Right lung (tissue), 2 donors: ENCODE measurements at regions not wholly inside any gene's neighbourhood (a gene's known extent, or its start where the extent isn't known, plus 50 kb on each side); places are given as distances from the start of the nearest gene placed in this dataset.

Source experiments
- DNase-seq, 2 donors: peaks; one replicate each; pipeline ENCODE4 v3.0.0-alpha.2; 2013

GRCh38 chr5:158406884-158407823 lies 548.2 kb upstream of the CLINT1 start:
- DNase-seq = no peak

DNA sequence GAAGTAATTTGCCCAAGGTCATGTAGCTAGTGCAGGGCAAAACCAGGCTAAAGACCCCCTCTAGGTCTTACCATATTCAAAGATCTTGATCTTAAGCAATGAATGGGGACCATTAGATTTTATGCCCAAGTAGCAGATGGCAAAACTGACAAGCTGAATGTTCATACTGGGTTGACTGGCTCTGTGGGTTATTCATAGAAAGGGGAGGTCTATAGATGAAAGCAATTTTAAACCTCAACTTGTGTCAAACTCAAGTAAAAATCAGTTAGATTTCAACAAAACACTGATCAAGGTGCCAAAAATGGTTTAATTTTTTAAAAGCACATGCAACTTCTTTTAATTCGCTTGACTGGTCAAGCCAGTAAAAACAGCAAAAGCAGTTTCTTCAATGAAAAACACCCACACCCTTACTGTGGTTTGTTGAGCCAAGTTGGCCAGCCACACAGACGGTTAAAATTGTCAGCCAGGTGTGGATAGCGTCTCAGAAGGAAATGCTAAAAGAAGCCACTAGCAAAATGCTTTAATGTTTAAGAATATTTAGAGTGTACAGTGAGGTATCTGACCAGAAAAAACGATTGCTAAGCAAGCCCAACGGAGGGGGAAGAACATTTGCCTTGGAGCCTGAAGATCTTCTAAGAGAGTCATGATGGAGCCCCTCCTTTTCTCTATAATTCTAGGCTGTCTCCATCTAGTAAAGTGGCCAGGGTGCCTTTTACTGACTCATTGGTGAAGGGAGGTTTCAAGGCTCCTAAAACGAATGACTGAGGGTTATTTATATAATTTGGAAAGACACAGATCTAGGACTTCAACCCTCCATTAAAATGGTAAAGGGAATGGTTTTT lies 539.6 kb upstream of the CLINT1 start:
- DNase-seq = no peak

DNA sequence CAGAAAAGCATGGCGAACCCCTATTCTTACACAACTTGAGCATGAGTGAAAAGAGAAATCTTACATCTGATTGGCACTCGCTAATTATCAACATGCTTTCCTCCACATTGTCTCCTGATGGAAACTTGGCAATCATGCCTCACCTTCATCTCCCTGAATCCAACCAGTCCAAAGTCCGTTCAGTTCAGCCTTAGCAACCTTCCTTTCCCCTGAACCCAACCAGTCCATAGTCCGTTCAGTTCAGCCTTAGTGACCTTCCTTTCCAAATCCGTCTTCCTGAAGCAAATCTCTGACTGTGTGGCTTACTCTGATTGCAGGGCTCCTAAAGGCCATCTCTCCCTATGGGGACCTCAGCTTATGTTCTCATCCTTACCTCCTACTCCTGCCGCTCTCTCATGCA lies 538.3 kb upstream of the CLINT1 start:
- no peak for DNase-seq

DNA sequence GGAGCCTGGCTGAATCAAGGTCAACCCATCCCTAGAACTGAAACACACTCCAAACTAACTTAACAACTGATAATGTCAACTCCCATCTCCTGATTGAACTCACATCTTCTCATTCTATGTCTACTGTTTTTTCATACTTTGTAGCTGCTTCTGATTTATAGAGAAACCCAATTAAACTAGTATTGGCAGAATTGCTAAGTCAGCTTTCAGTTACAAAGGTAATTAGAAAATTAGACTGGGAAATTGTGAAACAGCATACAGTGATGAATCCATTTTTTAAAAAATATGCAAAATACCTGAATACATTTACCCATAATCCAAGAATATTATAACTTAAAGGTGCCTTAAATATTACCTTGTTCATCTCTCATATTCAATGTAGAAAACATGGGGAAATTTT lies 535.2 kb upstream of the CLINT1 start:
- DNase-seq = no peak

DNA sequence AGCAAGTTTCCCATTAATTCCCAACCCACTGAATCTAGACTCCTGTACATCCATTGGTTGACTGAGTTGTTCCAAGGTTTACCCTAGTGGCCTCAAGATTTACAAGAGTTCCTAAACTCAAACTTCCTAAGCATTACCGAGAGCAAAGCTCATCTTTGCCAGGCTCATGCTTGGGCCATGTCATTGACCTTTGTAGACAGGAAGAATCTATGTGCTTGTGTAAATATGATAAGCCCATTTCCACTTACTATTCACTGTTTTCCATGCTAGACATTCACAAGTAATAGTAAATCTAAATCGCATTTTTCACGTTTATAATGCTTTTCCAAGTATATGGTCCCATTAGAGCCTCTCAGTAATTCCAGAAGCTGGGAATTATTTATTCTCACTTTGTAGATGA lies 534.5 kb upstream of the CLINT1 start:
- no peak for DNase-seq

DNA sequence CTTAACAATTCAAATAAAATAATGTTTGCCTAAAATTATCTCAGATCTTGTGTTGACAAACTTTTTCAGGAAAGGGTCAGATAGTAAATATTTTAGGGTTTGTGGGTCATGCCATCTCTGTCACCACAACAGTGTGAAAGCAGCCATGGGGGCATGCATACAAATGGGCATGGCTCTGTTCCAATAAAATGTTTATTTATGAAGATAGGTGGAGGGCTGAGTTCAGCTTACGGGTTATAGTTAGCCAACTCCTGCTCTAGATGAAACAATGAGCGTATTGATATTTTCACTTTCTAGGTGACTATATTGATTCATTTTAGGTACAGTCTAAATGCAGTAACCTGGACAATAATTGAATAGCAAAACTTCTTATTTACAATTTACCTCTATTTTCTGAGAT lies 533.8 kb upstream of the CLINT1 start:
- no peak for DNase-seq

DNA sequence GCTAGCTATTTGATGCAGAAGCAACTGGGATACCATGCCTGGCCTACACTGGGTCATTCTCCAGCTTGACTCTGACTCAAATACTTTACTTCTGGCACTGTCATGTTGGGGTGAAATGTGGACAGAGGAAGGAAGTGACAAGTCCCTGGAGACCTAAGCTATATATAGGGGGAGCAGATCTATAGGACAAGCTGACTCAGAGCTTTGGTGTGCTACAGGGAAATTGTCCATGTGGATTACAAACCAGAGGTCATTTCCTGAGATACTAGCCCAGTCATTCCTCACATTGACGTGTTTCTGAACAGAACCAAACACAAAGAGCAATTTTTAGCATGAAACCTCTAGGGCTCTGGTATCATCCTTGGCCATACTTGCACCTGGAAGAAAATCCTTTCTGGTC lies 531.6 kb upstream of the CLINT1 start:
- DNase-seq = no peak

DNA sequence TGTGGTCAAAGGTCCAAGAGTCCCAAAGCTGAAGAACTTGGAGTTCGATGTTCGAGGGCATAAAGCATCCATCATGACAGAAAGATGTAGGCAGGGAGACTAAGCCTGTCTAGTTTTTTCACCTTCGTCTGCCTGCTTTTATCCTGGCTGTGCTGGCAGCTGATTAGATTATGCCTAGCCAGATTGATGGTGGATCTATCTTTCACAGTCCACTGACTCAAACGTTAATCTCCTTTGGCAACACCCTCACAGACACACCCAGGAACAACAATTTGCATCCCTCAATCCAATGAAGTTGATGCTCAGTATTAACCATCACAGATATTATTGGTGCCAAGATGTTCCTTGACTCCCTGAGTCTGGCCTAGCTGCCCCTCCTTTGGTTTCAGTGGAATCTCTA lies 530.8 kb upstream of the CLINT1 start:
- DNase-seq = no peak

DNA sequence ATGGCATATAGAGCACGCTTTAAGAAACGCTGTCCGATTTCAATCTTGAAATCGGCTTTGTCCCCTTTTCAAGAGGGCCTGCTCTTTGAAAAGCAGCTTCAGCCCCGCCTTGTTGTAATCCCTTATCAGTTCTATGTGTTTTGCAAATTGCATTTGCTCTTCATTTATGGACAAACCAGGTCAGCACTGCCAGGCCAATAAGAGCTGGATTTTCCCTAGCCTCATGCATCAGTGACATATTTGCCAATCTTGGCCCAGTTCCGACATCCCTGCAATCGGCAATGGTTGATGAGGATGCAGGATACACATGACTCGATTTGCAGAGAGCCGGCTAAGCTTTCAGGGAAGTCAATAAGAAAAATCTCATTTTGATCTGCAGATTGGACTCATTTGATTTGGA lies 529.1 kb upstream of the CLINT1 start:
- DNase-seq = no peak

DNA sequence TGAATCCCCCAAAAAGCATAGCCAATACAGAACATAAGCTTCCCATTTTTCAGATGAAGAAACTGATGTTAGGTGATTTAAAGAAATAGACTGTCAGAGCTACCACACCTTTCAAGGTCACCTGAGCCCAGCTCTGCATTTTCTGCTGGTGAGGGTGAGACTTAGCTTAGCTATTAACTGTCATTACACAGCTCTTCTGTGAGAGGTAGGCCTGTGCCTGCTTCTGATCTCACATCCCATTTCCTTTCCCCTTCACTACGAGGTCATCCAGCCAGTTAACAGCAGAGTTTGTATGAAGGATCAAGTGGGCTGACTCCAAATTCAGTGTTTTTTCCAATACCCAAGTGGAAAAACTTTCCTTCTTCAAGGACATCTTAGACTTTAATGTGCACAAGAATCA lies 528.6 kb upstream of the CLINT1 start:
- no peak for DNase-seq

DNA sequence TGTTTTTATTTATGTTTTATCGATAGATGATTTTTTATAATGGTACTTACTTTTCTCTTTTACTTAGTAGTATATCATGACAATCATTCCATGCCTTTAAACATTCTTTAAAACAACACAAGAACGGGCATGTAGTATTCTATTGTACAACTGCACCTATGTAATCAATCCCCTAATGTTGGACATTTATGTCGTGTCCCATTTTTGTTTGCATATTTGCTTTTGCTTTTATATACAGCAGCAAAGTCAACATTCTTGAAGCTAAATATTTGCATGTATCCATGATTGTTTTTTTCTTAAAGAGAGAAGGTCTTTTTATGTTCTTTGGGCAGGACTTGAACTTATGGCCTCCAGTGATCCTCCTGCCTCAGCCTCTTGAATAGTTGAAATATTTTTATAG lies 527.0 kb upstream of the CLINT1 start:
- DNase-seq = no peak

DNA sequence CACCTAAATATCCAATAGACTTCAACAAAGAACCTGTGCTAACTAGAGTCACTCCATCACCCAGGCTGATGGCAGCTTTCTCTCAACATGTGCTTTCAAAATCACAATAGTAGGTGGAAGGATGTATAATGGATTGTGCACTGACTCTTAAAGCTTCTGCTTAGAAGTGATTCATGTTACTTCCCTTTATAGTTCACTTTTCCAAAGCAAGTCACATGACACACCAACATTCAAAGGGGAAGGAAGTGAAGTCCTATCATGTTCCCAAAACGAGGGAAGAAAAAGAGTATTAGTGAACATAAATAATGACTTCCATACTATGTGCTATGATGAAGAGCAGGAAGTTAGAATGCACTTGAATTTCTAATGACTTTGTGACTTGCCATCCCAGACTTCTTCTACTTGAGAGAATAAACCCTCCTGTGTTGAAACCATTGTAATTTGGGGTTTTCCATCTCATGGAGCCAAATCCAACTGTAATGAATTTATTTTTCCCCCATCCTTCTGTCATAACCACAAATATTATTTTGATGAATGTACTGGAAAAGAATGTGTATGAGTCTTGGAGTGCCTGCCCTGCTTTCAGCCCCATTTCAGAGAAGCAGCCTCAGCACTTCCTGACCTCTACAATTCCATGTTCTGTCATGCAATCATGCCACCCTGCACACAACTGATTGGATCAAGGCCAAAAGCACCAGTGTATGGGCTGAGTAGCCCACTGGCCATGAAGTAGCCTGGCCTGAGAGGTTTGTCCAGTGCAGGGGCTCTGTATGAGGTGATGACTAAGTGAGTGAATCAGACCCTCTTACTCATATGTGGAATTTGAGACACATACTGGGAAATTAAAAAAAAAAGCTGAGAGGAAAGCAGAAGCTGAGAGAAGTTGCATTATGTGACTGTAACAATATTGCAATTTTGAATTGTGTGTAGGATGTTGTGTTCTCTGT lies 525.9 kb upstream of the CLINT1 start:
- DNase-seq = no peak

- no peak for DNase-seq
Measured at GRCh38 chr5:158383486-158383885, 524.5 kb upstream of the CLINT1 start.

DNA sequence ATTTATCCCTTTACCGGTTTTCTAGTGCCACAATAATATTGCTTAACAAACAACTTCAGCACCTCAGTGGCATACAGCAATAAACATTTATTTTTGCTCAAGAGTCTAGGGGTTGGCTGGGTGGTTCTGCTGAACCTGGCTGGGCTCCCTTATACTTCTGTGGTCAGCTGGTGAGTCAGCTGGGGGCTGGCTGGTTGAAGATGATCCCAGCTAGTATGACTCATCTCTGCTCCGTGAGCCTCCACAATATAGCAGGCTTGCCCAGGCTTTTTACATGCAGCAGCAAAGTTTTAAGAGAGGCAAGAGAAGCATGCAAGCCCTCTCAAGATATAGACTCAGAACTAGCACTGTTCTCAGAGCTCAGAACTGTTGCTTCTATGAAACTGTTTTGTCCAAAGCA lies 523.5 kb upstream of the CLINT1 start:
- no peak for DNase-seq

DNA sequence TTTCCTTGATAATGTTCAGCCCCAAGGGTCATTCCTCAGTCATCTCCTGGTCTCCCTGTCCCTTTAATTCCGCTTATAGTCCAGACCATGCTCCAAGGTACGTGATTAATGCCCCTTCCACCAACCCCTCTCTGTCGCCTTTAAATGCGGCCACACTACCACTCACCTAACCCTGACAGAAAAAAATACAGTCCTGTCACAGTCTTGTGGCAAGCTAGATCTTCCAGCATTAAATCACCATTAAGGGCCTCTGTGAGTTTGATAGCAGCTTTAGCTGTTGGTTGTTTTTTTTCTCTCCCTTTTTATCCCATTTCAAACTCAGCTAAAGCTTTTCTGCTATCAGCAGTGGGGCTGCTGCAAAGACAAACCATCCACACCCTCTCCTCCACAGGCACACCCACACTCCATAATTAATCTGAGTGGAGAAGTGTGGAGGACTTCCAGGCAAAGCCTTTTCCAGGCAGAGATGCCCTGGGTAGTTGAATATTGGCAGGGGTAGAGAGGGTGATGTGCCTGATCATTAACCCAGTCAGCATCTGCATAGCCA lies 522.7 kb upstream of the CLINT1 start:
- DNase-seq = no peak

- no peak for DNase-seq
Measured at GRCh38 chr5:158380661-158381060, 521.7 kb upstream of the CLINT1 start.

GRCh38 chr5:158378931-158379330 lies 520.0 kb upstream of the CLINT1 start:
- no peak for DNase-seq

DNA sequence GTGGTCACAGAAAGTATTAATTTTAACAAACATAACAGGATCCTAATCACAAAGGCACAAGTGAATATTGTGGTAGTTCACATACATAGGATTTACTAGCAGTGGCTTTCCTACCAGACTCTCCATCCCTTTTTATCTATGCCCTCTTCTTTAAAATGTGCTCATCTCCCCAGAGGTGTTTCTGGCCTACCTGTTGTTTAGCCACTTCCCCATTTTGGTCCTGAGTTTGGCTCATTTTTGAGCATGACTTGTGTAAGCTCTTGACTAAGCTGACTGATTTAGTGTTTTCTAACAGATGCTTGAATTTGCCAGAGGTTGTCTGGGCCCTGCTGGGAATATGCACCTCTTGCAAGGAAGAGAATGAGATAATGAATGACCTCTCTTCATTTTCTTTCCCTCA lies 517.7 kb upstream of the CLINT1 start:
- DNase-seq = no peak

DNA sequence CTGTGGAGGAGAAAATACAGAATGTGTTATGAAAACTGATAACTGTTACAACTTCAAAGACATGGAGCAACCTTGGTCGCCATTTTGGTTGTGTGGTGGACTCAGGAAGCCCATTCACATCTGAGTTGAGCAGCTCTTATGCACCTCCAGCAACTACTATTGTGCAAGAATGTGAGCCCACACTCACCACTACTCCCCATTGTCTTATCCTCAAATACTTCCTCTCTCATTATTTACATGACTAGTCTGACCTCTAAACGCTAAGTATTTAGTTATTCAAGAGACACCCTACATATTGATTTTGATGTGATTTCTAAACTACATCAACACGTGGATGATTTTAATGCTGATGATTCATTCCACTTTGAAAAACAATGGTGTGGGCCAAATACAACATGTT lies 516.6 kb upstream of the CLINT1 start:
- DNase-seq = no peak

GRCh38 chr5:158373608-158374395 lies 514.9 kb upstream of the CLINT1 start:
- DNase-seq = no peak

DNA sequence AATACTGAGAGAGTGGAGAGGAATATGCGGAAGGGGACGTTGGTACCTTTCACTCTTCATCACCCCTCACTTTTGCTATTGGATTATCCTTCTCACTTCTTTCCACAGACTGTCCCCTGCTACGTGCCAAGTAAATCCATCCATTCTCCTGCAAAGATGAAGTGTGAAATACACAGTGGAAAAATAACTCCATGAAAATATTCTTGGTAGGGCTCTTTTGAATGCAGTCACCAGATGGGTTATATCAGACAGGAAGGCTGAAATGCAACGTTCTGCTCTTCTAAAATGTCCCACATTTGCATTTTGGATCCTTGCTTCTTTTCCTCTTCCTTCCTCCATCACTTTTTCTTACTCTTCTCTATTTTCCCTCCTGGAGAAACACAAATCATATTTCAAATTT lies 510.3 kb upstream of the CLINT1 start:
- DNase-seq = no peak
